GM12891 (cell line): ENCODE measurements at regions not wholly inside any gene's neighbourhood (a gene's known extent, or its start where the extent isn't known, plus 50 kb on each side); places are given as distances from the start of the nearest gene placed in this dataset.

Source experiments
- PAX5 ChIP-seq: IDR thresholded peaks from 2 replicates; pipeline ENCODE4 v1.6.1; 2011; ENCODE audit warnings: low read length, moderate library complexity, mild to moderate bottlenecking; ENCODE audit not compliant: insufficient read depth, severe bottlenecking
- POLR2A ChIP-seq: IDR thresholded peaks from 2 replicates; pipeline ENCODE4 v1.6.1; 2011; ENCODE audit warnings: low read depth, low read length, control low read depth
- POLR2AphosphoS5 ChIP-seq: IDR thresholded peaks from 2 replicates; pipeline ENCODE4 v1.6.1; 2011; ENCODE audit warnings: low read depth, low read length, control low read depth
- POU2F2 ChIP-seq: IDR thresholded peaks from 2 replicates; pipeline ENCODE4 v1.6.1; 2011; ENCODE audit warnings: low read depth, mild to moderate bottlenecking, control low read depth, low read length, moderate library complexity
- SPI1 ChIP-seq: IDR thresholded peaks from 2 replicates; pipeline ENCODE4 v1.6.1; 2011; ENCODE audit warnings: low read depth, low read length, control low read depth
- TAF1 ChIP-seq: IDR thresholded peaks from 2 replicates; pipeline ENCODE4 v1.6.1; 2011; ENCODE audit warnings: low read depth, low read length, control low read depth

DNA sequence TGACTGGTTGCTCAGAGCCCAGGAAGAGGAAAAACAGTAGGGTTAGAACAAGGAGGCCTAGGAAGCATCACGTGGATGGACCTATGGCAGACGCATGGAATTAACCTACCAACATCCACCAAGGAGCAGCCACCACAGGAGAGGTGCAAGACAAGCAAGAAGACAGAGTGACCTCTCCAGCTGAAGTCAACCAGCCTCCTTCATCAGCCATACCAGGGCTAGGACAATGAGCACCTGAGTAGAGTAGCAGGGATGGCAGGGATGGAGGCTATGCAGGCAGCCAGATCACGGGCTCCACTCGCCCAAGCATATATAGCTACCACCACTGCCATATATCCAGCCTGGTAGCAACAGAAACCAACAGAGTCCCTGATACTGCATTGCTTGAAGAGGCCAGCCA is 202.1 kb upstream of the B3GAT1 start:
- TF ChIP-seq POLR2A (no peak), TAF1 (no peak), POLR2AphosphoS5 (no peak), PAX5 (no peak), SPI1 (no peak), POU2F2 (no peak)
